Peyer's patch (tissue), 4 donors: ENCODE measurements at regions not wholly inside any gene's neighbourhood (a gene's known extent, or its start where the extent isn't known, plus 50 kb on each side); places are given as distances from the start of the nearest gene placed in this dataset.

Experiments used
- DNase-seq, 3 donors: peaks; one replicate each; pipeline ENCODE4 v3.0.0-alpha.2; 2017 to 2019
- H3K27ac ChIP-seq, 4 donors: fragments of 200-600 bp; sonication (generic); one replicate each; pipeline ENCODE4 v1.5.1; 2016 to 2019
- H3K27me3 ChIP-seq, 2 donors: fragments of 200-600 bp; sonication (generic); one replicate each; pipeline ENCODE4 v1.5.1; 2019
- H3K36me3 ChIP-seq, 3 donors: fragments of 200-600 bp; sonication (generic); one replicate each; pipeline ENCODE4 v1.5.1; 2016 to 2019
- H3K4me1 ChIP-seq, 4 donors: fragments of 200-600 bp; sonication (generic); one replicate each; pipeline ENCODE4 v1.5.1; 2016 to 2019
- H3K4me3 ChIP-seq, 4 donors: fragments of 200-600 bp; sonication (generic); 1 replicate in 3 of 4; 2 replicates in 1 of 4; pipeline ENCODE4 v1.5.1; 2016 to 2019; ENCODE audit warnings: mild to moderate bottlenecking in 1 of 4
- H3K9me3 ChIP-seq, 4 donors: fragments of 200-600 bp; sonication (generic); one replicate each; pipeline ENCODE4 v1.5.1; 2016 to 2019; ENCODE audit warnings: mild to moderate bottlenecking in 1 of 4
- CTCF ChIP-seq, 6 experiments: fragments of 450-650 bp in 4 of 6; fragments of 200-600 bp in 2 of 6; sonication (generic) in 1 of 6; IDR thresholded peaks; one replicate each; pipeline ENCODE4 v1.5.1; 2017 to 2019; ENCODE audit warnings: antibody characterized with exemption in 6 of 6, mild to moderate bottlenecking in 3 of 6, moderate library complexity in 1 of 6
- POLR2A ChIP-seq, 2 donors: fragments of 450-650 bp; IDR thresholded peaks; one replicate each; pipeline ENCODE4 v1.5.1; 2017; ENCODE audit warnings: antibody characterized with exemption in 2 of 2, mild to moderate bottlenecking in 2 of 2, moderate library complexity in 2 of 2

DNA sequence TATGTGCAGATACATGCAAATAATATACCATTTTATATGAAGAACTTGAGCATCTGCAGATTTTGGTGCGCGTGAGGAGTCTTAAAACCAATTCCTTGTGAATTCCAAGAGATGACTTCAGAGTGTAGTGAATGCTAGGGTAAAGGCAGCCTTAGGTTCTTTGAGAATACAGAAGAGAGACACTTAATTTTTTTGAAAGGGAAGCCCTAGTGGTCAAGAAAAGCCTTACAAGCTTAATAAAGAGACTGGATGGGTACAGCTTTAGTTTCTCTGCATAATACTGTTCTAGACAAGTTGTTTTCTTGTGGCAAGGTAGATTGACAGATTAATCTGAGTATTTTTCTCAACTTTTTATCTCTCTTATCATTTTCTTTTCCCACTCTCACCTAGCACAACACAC is 636.5 kb downstream of the DNAJB9 start:
- no peaks in the 10 kb centered on the region for H3K27me3 ChIP-seq
- no peak for TF ChIP-seq CTCF (IDR thresholded peaks at IDR 0.05)
- H3K27ac ChIP-seq, result no peak overlapping the region
- no peak for DNase-seq
- H3K4me3 ChIP-seq, result no peak overlapping the region
- H3K4me1 ChIP-seq, result no peaks in the 10 kb centered on the region
- H3K36me3 ChIP-seq, result no peaks in the 10 kb centered on the region
- no peaks in the 10 kb centered on the region for H3K9me3 ChIP-seq

DNA sequence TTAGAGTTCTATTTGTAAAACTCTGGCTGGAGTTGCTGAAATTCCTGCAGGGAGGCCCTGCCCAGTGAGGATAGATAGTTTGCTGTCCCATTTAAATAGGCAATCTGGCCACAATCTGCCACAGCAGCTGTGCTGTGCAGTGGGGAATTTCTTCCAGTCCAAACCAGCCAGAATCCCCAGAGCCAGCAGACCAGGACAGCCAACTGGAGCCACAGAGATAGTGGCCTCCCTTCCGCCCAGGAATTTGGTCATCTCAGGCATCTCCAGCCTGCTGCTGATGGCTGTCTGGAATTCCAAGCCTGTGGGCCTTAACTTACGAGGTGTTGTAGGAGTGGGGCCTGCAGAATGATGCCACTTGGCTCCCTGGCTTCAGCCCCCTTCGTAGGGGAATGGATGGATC is 643.4 kb downstream of the DNAJB9 start:
- Histone ChIP-seq H3K27me3 (no peaks in the 10 kb centered on the region), H3K27ac (no peak overlapping the region), H3K36me3 (no peaks in the 10 kb centered on the region), H3K4me3 (no peak overlapping the region), H3K4me1 (no peaks in the 10 kb centered on the region), H3K9me3 (no peaks in the 10 kb centered on the region)
- TF ChIP-seq CTCF (IDR thresholded peaks at IDR 0.05), result no peak
- no peak for TF ChIP-seq POLR2A (IDR thresholded peaks at IDR 0.05)
- DNase-seq, result no peak

DNA sequence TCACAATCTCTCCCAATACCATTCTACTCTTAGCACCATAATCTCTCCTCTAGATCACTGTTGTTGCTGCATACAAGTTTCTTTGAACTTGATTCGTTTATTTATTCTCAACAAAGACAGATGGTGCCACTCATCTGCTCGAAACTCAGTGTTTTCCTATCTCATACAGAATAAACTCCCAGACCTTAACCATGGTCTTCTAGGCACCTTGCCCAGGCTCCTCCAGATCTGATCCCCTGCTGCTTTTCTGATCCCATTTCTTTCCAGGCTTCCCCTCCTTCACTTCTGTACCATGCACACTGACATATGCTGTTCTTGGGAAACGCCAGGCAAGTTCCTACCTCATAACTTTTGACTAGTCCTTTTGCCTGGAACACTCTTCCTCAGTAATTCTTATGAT is 645.7 kb downstream of the DNAJB9 start:
- TF ChIP-seq POLR2A (IDR thresholded peaks at IDR 0.05) (no peak), CTCF (IDR thresholded peaks at IDR 0.05) (no peak)
- H3K27ac ChIP-seq, result no peak overlapping the region
- H3K36me3 ChIP-seq, result no peaks in the 10 kb centered on the region
- no peaks in the 10 kb centered on the region for H3K9me3 ChIP-seq
- no peak overlapping the region for H3K4me3 ChIP-seq
- no peaks in the 10 kb centered on the region for H3K4me1 ChIP-seq
- no peaks in the 10 kb centered on the region for H3K27me3 ChIP-seq
- DNase-seq, result no peak

DNA sequence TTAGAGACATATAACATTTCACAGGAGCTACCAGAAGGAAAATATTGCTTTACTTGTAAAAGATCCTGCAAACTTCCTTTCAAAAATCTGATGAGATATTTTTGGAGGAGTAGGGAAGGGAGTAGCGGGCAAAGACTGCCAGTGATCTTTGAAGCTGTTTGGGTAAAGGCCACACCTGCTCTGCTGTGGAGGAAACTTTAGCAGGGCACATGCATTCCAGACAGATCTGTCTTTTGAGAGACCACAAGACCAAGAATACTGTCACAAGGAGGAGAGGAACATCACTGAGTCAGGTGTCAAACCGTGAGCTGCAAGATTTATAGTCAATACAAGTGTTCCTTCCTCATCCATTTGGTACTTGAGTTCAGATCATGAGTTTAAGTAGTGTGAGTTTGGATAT is 654.4 kb downstream of the DNAJB9 start:
- H3K4me3 ChIP-seq, result no peak overlapping the region
- TF ChIP-seq POLR2A (IDR thresholded peaks at IDR 0.05) (no peak), CTCF (IDR thresholded peaks at IDR 0.05) (no peak)
- no peaks in the 10 kb centered on the region for H3K9me3 ChIP-seq
- no peaks in the 10 kb centered on the region for H3K4me1 ChIP-seq
- no peaks in the 10 kb centered on the region for H3K27me3 ChIP-seq
- H3K27ac ChIP-seq, result no peak overlapping the region
- H3K36me3 ChIP-seq, result no peaks in the 10 kb centered on the region
- DNase-seq, result no peak

DNA sequence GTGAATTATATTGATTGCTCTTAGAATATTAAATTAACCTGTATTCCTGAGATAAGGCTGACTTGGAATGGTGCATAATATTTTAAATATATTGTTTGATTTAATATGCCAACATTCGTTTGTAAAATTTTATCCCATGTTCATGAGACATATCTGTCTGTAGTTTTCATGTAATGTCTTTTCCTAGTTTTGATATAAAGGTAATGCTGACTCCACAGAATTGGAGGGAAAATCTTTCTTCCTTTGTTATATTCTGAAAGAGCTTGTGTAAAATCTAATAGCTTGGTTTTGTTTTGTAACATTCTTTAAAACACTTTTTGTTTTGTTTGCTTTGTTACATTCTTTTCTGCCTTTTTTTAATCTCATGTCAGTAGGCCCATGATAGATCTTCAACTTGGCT is 657.0 kb downstream of the DNAJB9 start:
- Histone ChIP-seq H3K9me3 (no peaks in the 10 kb centered on the region), H3K27me3 (no peaks in the 10 kb centered on the region), H3K36me3 (no peaks in the 10 kb centered on the region), H3K4me3 (no peak overlapping the region), H3K27ac (no peak overlapping the region), H3K4me1 (no peaks in the 10 kb centered on the region)
- TF ChIP-seq POLR2A (IDR thresholded peaks at IDR 0.05), result no peak
- no peak for TF ChIP-seq CTCF (IDR thresholded peaks at IDR 0.05)
- no peak for DNase-seq

- no peak overlapping the region for H3K27ac ChIP-seq
- TF ChIP-seq POLR2A (IDR thresholded peaks at IDR 0.05) (no peak), CTCF (IDR thresholded peaks at IDR 0.05) (no peak)
- DNase-seq, result no peak
- no peaks in the 10 kb centered on the region for H3K36me3 ChIP-seq
- no peak overlapping the region for H3K4me3 ChIP-seq
- no peaks in the 10 kb centered on the region for H3K4me1 ChIP-seq
- H3K27me3 ChIP-seq, result no peaks in the 10 kb centered on the region
- H3K9me3 ChIP-seq, result no peaks in the 10 kb centered on the region
These were observed 665.6 kb downstream of the DNAJB9 start for GRCh38 chr7:109235316-109235715.
